HEK293 (cell line): ENCODE measurements at regions not wholly inside any gene's neighbourhood (a gene's known extent, or its start where the extent isn't known, plus 50 kb on each side); places are given as distances from the start of the nearest gene placed in this dataset.

Source experiments
- CTCF ChIA-PET: fragments of 350-600 bp; formaldehyde crosslinking; extraction: SDS; loops from one replicate; lab custom pipeline; 2021; ENCODE audit warnings: antibody characterized with exemption; lab: Yijun Ruan, JAX
- POLR2A ChIA-PET: fragments of 300-600 bp; formaldehyde crosslinking; extraction: SDS; loops from one replicate; lab custom pipeline; 2020; ENCODE audit warnings: antibody characterized with exemption, inconsistent platforms; lab: Yijun Ruan, JAX
- H3K27ac ChIP-seq: fragments of 200-500 bp; sonication (Bioruptor generic); 2 replicates; pipeline ENCODE4 v1.5.1; 2014; ENCODE audit warnings: low read depth, low read length, control low read depth, inconsistent platforms; ENCODE audit errors: extremely low read depth
- H3K36me3 ChIP-seq, 2 experiments: fragments of 200-500 bp in 1 of 2; sonication (Bioruptor generic) in 1 of 2; 1 replicate in 1 of 2; 2 replicates in 1 of 2; pipeline ENCODE4 v1.5.1; 2014 to 2017; ENCODE audit warnings: inconsistent platforms in 2 of 2, low read length in 2 of 2; ENCODE audit not compliant: control insufficient read depth in 2 of 2, insufficient read depth in 1 of 2
- H3K4me1 ChIP-seq: fragments of 200-500 bp; sonication (Bioruptor generic); 2 replicates; pipeline ENCODE4 v1.5.1; 2014; ENCODE audit warnings: mild to moderate bottlenecking, low read length, inconsistent platforms; ENCODE audit not compliant: control insufficient read depth, insufficient read depth
- H3K4me3 ChIP-seq: 2 replicates; pipeline ENCODE4 v1.5.1; 2011; ENCODE audit warnings: low read depth, mild to moderate bottlenecking, control low read depth, low read length, moderate library complexity
- H3K9me3 ChIP-seq: fragments of 200-500 bp; sonication (Bioruptor generic); 2 replicates; pipeline ENCODE4 v1.5.1; 2014; ENCODE audit warnings: low read depth, low read length, inconsistent platforms; ENCODE audit not compliant: control insufficient read depth, insufficient read depth
- BCL11B ChIP-seq: fragments of 450-650 bp; formaldehyde crosslinking; IDR thresholded peaks from 2 replicates; pipeline ENCODE4 v1.5.1; 2016; ENCODE audit warnings: low read depth, missing biosample characterization, missing genetic modification characterization
- FEZF1 ChIP-seq: fragments of 450-650 bp; formaldehyde crosslinking; IDR thresholded peaks from 2 replicates; pipeline ENCODE4 v1.5.1; 2016; ENCODE audit warnings: missing biosample characterization, missing genetic modification characterization
- GLIS2 ChIP-seq: fragments of 450-650 bp; formaldehyde crosslinking; IDR thresholded peaks from 2 replicates; pipeline ENCODE4 v1.5.1; 2016; ENCODE audit warnings: missing biosample characterization, missing genetic modification characterization
- HOXA7 ChIP-seq: sonication (generic); formaldehyde crosslinking; IDR thresholded peaks from 2 replicates; pipeline ENCODE4 v1.8.1; 2022; ENCODE audit warnings: missing genetic modification reagents, borderline replicate concordance
- KLF9 ChIP-seq: fragments of 450-650 bp; formaldehyde crosslinking; IDR thresholded peaks from 2 replicates; pipeline ENCODE4 v1.5.1; 2016; ENCODE audit warnings: missing biosample characterization, missing genetic modification characterization, low read depth
- MEIS1 ChIP-seq: sonication (generic); formaldehyde crosslinking; IDR thresholded peaks from 2 replicates; pipeline ENCODE4 v1.8.1; 2022; ENCODE audit warnings: missing genetic modification reagents, mild to moderate bottlenecking, borderline replicate concordance
- MZF1 ChIP-seq: fragments of 450-650 bp; formaldehyde crosslinking; IDR thresholded peaks from 2 replicates; pipeline ENCODE4 v1.5.1; 2017; ENCODE audit warnings: missing biosample characterization, missing genetic modification characterization, borderline replicate concordance
- RBAK ChIP-seq: fragments of 450-650 bp; formaldehyde crosslinking; IDR thresholded peaks from 2 replicates; pipeline ENCODE4 v1.5.1; 2016; ENCODE audit warnings: missing biosample characterization, missing genetic modification characterization
- REPIN1 ChIP-seq: fragments of 450-650 bp; formaldehyde crosslinking; IDR thresholded peaks from 2 replicates; pipeline ENCODE4 v1.5.1; 2017; ENCODE audit warnings: missing biosample characterization, missing genetic modification characterization, low read depth
- ZEB2 ChIP-seq: fragments of 450-650 bp; formaldehyde crosslinking; IDR thresholded peaks from 2 replicates; pipeline ENCODE4 v1.5.1; 2016; ENCODE audit warnings: missing biosample characterization, missing genetic modification characterization
- ZNF175 ChIP-seq: fragments of 450-650 bp; formaldehyde crosslinking; IDR thresholded peaks from 2 replicates; pipeline ENCODE4 v1.5.1; 2016; ENCODE audit warnings: missing biosample characterization, missing genetic modification characterization
- ZNF184 ChIP-seq: fragments of 450-650 bp; IDR thresholded peaks from 2 replicates; pipeline ENCODE4 v1.5.1; 2018; ENCODE audit warnings: missing biosample characterization, mild to moderate bottlenecking, missing genetic modification characterization
- ZNF2 ChIP-seq: fragments of 450-650 bp; formaldehyde crosslinking; IDR thresholded peaks from 2 replicates; pipeline ENCODE4 v1.5.1; 2016; ENCODE audit warnings: missing biosample characterization, missing genetic modification characterization
- ZNF266 ChIP-seq: fragments of 450-650 bp; formaldehyde crosslinking; IDR thresholded peaks from 2 replicates; pipeline ENCODE4 v1.5.1; 2016; ENCODE audit warnings: missing biosample characterization, missing genetic modification characterization, low read depth
- ZNF391 ChIP-seq: fragments of 450-650 bp; formaldehyde crosslinking; IDR thresholded peaks from 2 replicates; pipeline ENCODE4 v1.5.1; 2016; ENCODE audit warnings: low read depth, missing biosample characterization, missing genetic modification characterization, borderline replicate concordance
- ZNF423 ChIP-seq: fragments of 450-650 bp; formaldehyde crosslinking; IDR thresholded peaks from 2 replicates; pipeline ENCODE4 v1.5.1; 2016; ENCODE audit warnings: missing biosample characterization, missing genetic modification characterization
- ZNF518A ChIP-seq: fragments of 450-650 bp; formaldehyde crosslinking; conservative IDR thresholded peaks from 2 replicates; pipeline ENCODE4 v1.5.1; 2016; ENCODE audit warnings: low read depth, missing biosample characterization, missing genetic modification characterization
- ZNF530 ChIP-seq: fragments of 450-650 bp; formaldehyde crosslinking; IDR thresholded peaks from 2 replicates; pipeline ENCODE4 v1.5.1; 2016; ENCODE audit warnings: low read depth, missing biosample characterization, missing genetic modification characterization
- ZNF548 ChIP-seq: fragments of 450-650 bp; formaldehyde crosslinking; IDR thresholded peaks from 2 replicates; pipeline ENCODE4 v1.5.1; 2016; ENCODE audit warnings: missing biosample characterization, missing genetic modification characterization
- ZNF555 ChIP-seq: fragments of 450-650 bp; formaldehyde crosslinking; conservative IDR thresholded peaks from 2 replicates; pipeline ENCODE4 v1.5.1; 2017; ENCODE audit warnings: missing biosample characterization, mild to moderate bottlenecking, missing genetic modification characterization, inconsistent platforms
- ZNF596 ChIP-seq: fragments of 450-650 bp; IDR thresholded peaks from 2 replicates; pipeline ENCODE4 v1.5.0; 2018; ENCODE audit warnings: missing biosample characterization, mild to moderate bottlenecking, missing genetic modification characterization, moderate library complexity
- ZNF664 ChIP-seq: fragments of 450-650 bp; formaldehyde crosslinking; IDR thresholded peaks from 2 replicates; pipeline ENCODE4 v1.5.1; 2016; ENCODE audit warnings: missing biosample characterization, missing genetic modification characterization
- ZNF830 ChIP-seq: fragments of 450-650 bp; IDR thresholded peaks from 2 replicates; pipeline ENCODE4 v1.5.0; 2018; ENCODE audit warnings: missing biosample characterization, missing genetic modification characterization, low read depth, mild to moderate bottlenecking, moderate library complexity
- ZSCAN23 ChIP-seq: fragments of 450-650 bp; formaldehyde crosslinking; IDR thresholded peaks from 2 replicates; pipeline ENCODE4 v1.5.1; 2016; ENCODE audit warnings: missing biosample characterization, missing genetic modification characterization
- ZSCAN5A ChIP-seq: fragments of 450-650 bp; formaldehyde crosslinking; IDR thresholded peaks from 2 replicates; pipeline ENCODE4 v1.5.1; 2016; ENCODE audit warnings: missing biosample characterization, missing genetic modification characterization
- TF ChIP-seq, protein P1 (sequence below): fragments of 450-650 bp; formaldehyde crosslinking; IDR thresholded peaks from 2 replicates; pipeline ENCODE4 v1.5.1; 2016; ENCODE audit warnings: missing biosample characterization, missing genetic modification characterization, low read depth

GRCh38 chr1:185573677-185574076, 160.5 kb upstream of the HMCN1 start:
- ChIA-PET POLR2A (no interaction called here), CTCF (interaction anchor here (1.1 to 1.8 kb wide), 2 partner anchors 22 to 404 kb away, joined by 3 to 10 read pairs; no protein-coding TSS in a partner anchor)
- Histone ChIP-seq H3K36me3 (no peaks in the 10 kb centered on the region), H3K4me1 (no peaks in the 10 kb centered on the region), H3K27ac (no peak overlapping the region), H3K4me3 (no peak overlapping the region), H3K9me3 (no peaks in the 10 kb centered on the region)
- TF ChIP-seq MZF1 (tag by site-specific recombination) = no peak
- no peak for TF ChIP-seq ZNF830 (tag by site-specific recombination)
- TF ChIP-seq ZNF2 (tag by site-specific recombination) = no peak
- no peak for TF ChIP-seq MEIS1 (CRISPR knock-in tag)
- no peak for TF ChIP-seq ZNF266 (tag by site-specific recombination)
- TF ChIP-seq ZEB2 (tag by site-specific recombination) = no peak
- no peak for TF ChIP-seq FEZF1 (tag by site-specific recombination)

GRCh38 chr1:185573162-185573561, 161.0 kb upstream of the HMCN1 start:
- Histone ChIP-seq H3K27ac (no peak overlapping the region), H3K4me3 (no peak overlapping the region), H3K9me3 (no peaks in the 10 kb centered on the region)
- CTCF ChIA-PET = interaction anchor here (1.8 kb wide), 1 partner anchor 23 kb away, joined by 10 read pairs; no protein-coding TSS in a partner anchor
- TF ChIP-seq ZNF555 (tag by site-specific recombination) = no peak
- no peak for TF ChIP-seq ZNF423 (tag by site-specific recombination)
- TF ChIP-seq ZNF518A (tag by site-specific recombination) = no peak
- no peak for TF ChIP-seq ZEB2 (tag by site-specific recombination)
- TF ChIP-seq ZNF184 (tag by site-specific recombination) = no peak
- TF ChIP-seq ZNF530 = no peak
- no peak for TF ChIP-seq ZNF664
- TF ChIP-seq ZNF175 = no peak
- no peak for TF ChIP-seq REPIN1 (tag by site-specific recombination)
- TF ChIP-seq, all 188 proteins: peak for 0
- H3K36me3 ChIP-seq = no peaks in the 10 kb centered on the region
- H3K4me1 ChIP-seq = no peaks in the 10 kb centered on the region
- POLR2A ChIA-PET = no interaction called here

DNA sequence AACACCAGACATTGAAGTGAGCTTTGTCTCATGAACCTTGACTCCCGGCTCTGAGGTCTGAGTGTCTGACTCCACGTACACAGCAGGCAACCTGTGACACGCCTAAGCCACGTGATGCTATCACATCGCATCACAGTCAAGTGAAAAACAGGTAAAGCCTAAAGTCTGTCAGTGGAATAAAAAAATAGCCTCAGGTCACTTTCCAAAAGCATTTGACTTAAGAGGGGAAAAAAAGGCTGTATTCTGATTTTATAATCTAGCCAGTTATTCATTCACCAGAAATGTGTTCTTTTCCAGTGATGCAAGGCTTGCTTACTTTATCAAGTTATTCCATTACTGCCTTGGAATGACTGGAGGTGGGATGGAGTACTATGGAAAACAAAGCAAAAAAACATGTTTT, 163.2 kb upstream of the HMCN1 start:
- H3K36me3 ChIP-seq = no peaks in the 10 kb centered on the region
- H3K4me3 ChIP-seq = no peak overlapping the region
- ChIA-PET CTCF (interaction anchor here (1.7 kb wide), 1 partner anchor 110 kb away, joined by 5 read pairs; no protein-coding TSS in a partner anchor), POLR2A (no interaction called here)
- H3K27ac ChIP-seq = no peak overlapping the region
- H3K9me3 ChIP-seq = no peaks in the 10 kb centered on the region
- H3K4me1 ChIP-seq = peaks cover 5% of the 10 kb centered on the region; the same call in 1 of the 2 replicates
- TF ChIP-seq ZSCAN23 (tag by site-specific recombination) = no peak
- TF ChIP-seq BCL11B (tag by site-specific recombination) = no peak
- no peak for TF ChIP-seq ZNF423 (tag by site-specific recombination)
- no peak for TF ChIP-seq ZSCAN5A
- TF ChIP-seq GLIS2 (tag by site-specific recombination) = no peak
- TF ChIP-seq, protein P1, sequence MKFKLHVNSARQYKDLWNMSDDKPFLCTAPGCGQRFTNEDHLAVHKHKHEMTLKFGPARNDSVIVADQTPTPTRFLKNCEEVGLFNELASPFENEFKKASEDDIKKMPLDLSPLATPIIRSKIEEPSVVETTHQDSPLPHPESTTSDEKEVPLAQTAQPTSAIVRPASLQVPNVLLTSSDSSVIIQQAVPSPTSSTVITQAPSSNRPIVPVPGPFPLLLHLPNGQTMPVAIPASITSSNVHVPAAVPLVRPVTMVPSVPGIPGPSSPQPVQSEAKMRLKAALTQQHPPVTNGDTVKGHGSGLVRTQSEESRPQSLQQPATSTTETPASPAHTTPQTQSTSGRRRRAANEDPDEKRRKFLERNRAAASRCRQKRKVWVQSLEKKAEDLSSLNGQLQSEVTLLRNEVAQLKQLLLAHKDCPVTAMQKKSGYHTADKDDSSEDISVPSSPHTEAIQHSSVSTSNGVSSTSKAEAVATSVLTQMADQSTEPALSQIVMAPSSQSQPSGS = no peak
- no peak for TF ChIP-seq ZNF596 (tag by site-specific recombination)
- no peak for TF ChIP-seq ZNF391 (tag by site-specific recombination)
- no peak for TF ChIP-seq HOXA7 (CRISPR knock-in tag)
- TF ChIP-seq ZNF548 = no peak
- TF ChIP-seq ZNF175 = no peak
- TF ChIP-seq RBAK (tag by site-specific recombination) = no peak
- TF ChIP-seq KLF9 (tag by site-specific recombination) = no peak
